ENCODE measurements at regions not wholly inside any gene's neighbourhood (a gene's known extent, or its start where the extent isn't known, plus 50 kb on each side); places are given as distances from the start of the nearest gene placed in this dataset.
"Not testable (repeated sequence)": the region's sequence is repeated elsewhere in the genome, so short reads cannot be mapped to it uniquely, and the experiment has no call there.

- DNase-seq: no peak
These were observed 55.0 kb upstream of the PPP1R2C start for GRCh38 chrX:42832764-42833549.

GRCh38 chrX:42833550-42833940, 55.6 kb upstream of the PPP1R2C start:
- not testable (repeated sequence) for DNase-seq

GRCh38 chrX:42837101-42837726, 59.3 kb upstream of the PPP1R2C start:
- no peak for DNase-seq

- DNase-seq: no peak
These were observed 59.8 kb upstream of the PPP1R2C start for GRCh38 chrX:42837747-42838146.

GRCh38 chrX:42839632-42840031, 61.7 kb upstream of the PPP1R2C start:
- DNase-seq: no peak

- DNase-seq: no peak
These were observed 68.8 kb upstream of the PPP1R2C start for GRCh38 chrX:42846741-42847140.

- DNase-seq: no peak
These were observed 77.3 kb upstream of the PPP1R2C start for GRCh38 chrX:42855259-42855658.

- DNase-seq: no peak
These were observed 79.8 kb upstream of the PPP1R2C start for GRCh38 chrX:42857766-42858165.

- DNase-seq: no peak
These were observed 91.0 kb upstream of the PPP1R2C start for GRCh38 chrX:42869011-42869410.

- DNase-seq: no peak
These were observed 91.9 kb upstream of the PPP1R2C start for GRCh38 chrX:42869659-42870476.

- DNase-seq: no peak
These were observed 108.6 kb upstream of the PPP1R2C start for GRCh38 chrX:42886519-42886918.

GRCh38 chrX:42900947-42901346, 123.0 kb upstream of the PPP1R2C start:
- no peak for DNase-seq

GRCh38 chrX:42902513-42902912, 124.5 kb upstream of the PPP1R2C start:
- DNase-seq: no peak

- no peak for DNase-seq
These were observed 142.8 kb upstream of the PPP1R2C start for GRCh38 chrX:42920752-42921151.

GRCh38 chrX:42930071-42930470, 152.1 kb upstream of the PPP1R2C start:
- DNase-seq: peak; percentile 88

GRCh38 chrX:42930951-42931350, 153.0 kb upstream of the PPP1R2C start:
- no peak for DNase-seq

- DNase-seq: no peak
These were observed 155.2 kb upstream of the PPP1R2C start for GRCh38 chrX:42933187-42933586.

- DNase-seq: no peak
These were observed 156.2 kb upstream of the PPP1R2C start for GRCh38 chrX:42934020-42934726.

- DNase-seq: no peak
These were observed 163.7 kb upstream of the PPP1R2C start for GRCh38 chrX:42941671-42942070.

- no peak for DNase-seq
These were observed 165.3 kb upstream of the PPP1R2C start for GRCh38 chrX:42943051-42943974.

GRCh38 chrX:42944381-42944998, 166.5 kb upstream of the PPP1R2C start:
- no peak for DNase-seq
